ENCODE measurements at regions not wholly inside any gene's neighbourhood (a gene's known extent, or its start where the extent isn't known, plus 50 kb on each side); places are given as distances from the start of the nearest gene placed in this dataset.

DNA sequence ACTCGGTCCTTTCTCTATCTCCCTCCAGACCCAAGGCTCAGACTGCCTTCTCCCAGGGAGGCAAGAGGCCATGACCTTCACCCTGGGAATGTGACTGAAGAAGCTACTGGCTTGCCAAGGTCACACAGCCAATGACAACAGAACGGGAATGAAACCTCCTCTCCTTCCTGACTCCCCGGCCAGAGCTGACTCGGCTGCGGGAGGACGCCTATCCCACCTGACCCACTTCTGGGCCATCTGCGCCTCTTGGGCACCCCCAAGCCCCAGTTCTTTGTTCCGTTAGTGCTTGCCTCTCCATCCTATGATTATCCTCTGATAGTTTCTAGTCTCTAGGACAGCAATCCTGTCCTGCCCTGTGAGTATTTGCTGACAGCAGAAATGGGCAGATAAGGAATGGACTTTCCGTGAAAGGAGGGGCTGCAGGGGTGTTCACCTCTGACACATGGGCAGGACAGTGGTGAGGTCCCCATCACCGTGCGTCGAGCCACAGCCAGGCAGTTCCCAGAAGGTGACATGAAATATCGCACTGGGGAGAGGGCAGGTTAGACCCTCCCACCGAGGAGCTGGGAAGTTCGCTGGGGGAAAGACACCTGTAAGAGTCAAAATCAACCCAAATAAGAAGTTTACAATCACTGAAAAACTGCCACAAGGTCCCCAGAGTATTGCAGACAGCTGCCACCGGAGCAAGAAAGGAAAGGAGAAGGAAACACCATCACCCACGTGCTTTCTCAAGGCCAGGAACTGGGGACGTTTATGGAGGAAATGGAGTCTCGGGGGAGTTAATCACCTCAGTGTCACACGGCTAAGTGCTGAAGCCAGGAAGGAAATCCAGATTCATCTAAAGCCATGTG, 63.0 kb downstream of the INSIG1 start:
- DNase-seq, result no peak

DNA sequence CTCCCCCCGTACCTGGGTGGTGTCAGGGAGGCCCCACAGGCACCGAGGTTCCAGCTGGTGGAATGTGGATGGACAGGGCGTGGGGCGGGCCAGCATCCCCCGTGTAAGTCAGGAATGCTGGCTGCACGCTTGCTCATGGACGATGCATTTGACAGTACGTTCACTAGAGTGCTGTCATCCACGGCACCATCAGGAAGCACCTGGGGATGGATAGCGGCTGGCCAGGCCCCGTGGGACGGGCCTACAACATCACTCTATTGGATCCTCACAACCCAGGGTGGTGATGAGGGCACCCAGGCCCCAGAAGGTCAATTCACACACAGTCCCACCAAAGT, 63.6 kb downstream of the INSIG1 start:
- DNase-seq, result no peak

DNA sequence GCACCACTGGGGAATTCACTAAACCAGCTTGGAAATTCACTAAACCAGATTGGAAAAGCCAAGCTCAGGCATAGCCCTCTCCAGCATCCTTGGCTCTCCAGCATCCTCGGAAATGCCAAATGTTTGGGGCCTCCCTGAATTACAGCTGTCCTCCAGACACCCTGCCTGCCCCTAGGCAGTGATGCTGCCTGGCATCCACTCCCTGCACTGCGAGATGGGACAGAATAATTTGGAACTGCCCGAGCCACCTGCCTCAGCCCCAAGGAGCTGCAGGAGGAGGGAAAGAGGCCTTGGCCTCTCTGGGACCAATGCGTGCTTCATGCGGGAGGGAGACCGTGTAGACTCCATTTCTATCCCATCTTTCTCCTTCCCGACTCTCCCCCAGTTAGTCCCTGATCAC, 64.3 kb downstream of the INSIG1 start:
- DNase-seq, result no peak

GRCh38 chr7:155362380-155363145, 64.9 kb downstream of the INSIG1 start:
- no peak for DNase-seq

- DNase-seq, result no peak
Measured at GRCh38 chr7:155363146-155363539, 65.5 kb downstream of the INSIG1 start.

GRCh38 chr7:155363852-155364600, 66.3 kb downstream of the INSIG1 start:
- DNase-seq, result no peak

DNA sequence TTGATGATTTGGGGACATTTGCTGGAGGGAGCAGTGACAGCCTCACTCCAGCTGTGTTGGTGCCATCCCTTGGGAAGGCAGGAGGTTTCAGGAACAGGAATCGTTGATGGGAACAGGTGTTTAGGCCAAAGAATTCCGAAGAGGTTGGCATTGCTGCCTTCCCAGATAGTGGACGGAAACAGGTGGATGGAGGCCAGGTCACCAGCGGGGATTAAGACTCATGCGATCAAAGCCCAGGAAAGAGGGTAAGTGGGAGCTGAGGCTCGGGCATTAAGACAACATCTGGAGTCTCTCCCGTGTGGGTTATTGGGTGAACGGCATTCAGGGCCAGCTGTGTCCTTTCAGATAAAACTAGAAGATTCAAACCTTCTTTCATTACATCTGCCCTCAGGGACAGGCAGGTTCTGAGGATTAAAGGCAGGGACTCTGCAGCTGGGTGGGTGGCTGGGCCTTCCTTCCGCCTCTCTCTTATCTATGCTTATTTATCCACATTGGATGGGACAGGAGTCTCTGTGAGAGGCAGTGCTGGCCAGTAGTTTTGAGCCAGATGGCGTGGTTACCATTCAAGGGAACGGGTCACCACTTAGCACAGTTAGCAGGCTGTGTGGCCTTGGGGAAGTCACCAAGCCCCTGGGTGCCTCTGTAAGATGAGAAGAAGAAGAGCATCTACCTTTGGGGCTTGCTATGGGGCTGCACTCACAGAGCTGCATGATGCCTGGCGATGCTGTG, 67.6 kb downstream of the INSIG1 start:
- no peak for DNase-seq

- DNase-seq, result no peak
Measured at GRCh38 chr7:155368894-155369600, 71.4 kb downstream of the INSIG1 start.

GRCh38 chr7:155369766-155370165, 72.1 kb downstream of the INSIG1 start:
- no peak for DNase-seq

GRCh38 chr7:155371331-155371883, 73.7 kb downstream of the INSIG1 start:
- DNase-seq, result no peak

GRCh38 chr7:155371884-155372781, 74.5 kb downstream of the INSIG1 start:
- DNase-seq, result no peak

GRCh38 chr7:155372782-155373358, 75.2 kb downstream of the INSIG1 start:
- no peak for DNase-seq

- no peak for DNase-seq
Measured at GRCh38 chr7:155373359-155374273, 75.9 kb downstream of the INSIG1 start.

- DNase-seq, result no peak
Measured at GRCh38 chr7:155374276-155375252, 76.9 kb downstream of the INSIG1 start.

DNA sequence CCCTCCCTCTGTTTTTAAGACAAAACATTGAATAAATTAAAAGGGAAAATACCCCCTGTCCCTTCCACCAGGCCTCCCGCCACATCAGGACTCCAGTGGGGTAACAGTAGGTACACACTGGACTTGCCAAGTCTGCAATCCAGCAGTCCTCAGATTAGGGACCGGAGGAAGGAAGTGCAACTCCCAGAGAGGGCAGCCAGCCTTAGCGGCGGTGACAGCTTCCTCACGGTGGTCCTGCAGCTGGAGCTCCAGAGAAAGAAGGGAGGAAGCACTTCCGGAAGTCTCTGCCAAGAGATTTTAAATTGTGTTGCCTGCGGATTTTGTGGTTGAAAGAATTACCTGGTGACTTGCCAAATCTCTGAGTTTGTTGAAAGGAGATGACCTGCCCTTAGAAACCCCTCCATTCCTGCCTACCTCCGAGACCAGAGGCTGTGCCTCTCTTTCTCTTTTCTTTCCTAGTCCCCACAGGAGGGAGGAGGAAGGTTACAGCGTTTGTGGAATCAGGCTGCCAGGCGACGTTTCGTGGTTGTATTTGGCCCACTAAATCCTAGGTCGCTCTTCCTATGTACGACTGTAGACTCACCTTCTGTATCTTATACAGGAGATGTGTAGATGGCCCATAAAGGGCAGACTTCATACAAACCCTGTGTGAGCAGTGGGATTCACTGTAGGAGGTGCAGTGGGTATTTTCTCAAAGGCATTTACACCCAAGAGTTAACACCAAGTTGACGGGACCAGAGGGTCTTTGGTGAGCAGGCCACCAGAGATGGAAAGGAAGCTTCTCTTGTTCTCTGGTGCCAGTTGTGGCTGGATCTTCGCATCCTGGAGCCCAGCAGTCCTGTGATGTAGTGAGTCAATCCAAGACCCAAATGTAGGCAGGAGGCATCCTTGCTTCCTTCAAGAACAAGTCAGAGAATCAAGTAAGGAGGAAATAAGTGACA, 77.9 kb downstream of the INSIG1 start:
- no peak for DNase-seq

GRCh38 chr7:155377071-155377837, 79.6 kb downstream of the INSIG1 start:
- DNase-seq, result no peak
